H9 (cell line): ENCODE measurements at regions not wholly inside any gene's neighbourhood (a gene's known extent, or its start where the extent isn't known, plus 50 kb on each side); places are given as distances from the start of the nearest gene placed in this dataset.

Experiments used
- DNase-seq: peaks from one replicate; pipeline ENCODE4 v3.0.0-alpha.2; 2017
- H2AFZ ChIP-seq: one replicate; pipeline ENCODE4 v1.6.1; 2013; ENCODE audit warnings: mild to moderate bottlenecking, low read length, control low read depth, moderate library complexity
- H2AK5ac ChIP-seq: 2 replicates; pipeline ENCODE4 v1.6.1; 2013; ENCODE audit warnings: low read length, control low read depth, mixed read lengths; ENCODE audit not compliant: insufficient read length
- H2BK120ac ChIP-seq: one replicate; pipeline ENCODE4 v1.6.1; 2013; ENCODE audit warnings: low read depth, mild to moderate bottlenecking, low read length, control low read depth, inconsistent platforms; ENCODE audit not compliant: poor library complexity, severe bottlenecking
- H2BK12ac ChIP-seq: 2 replicates; pipeline ENCODE4 v1.6.1; 2013; ENCODE audit warnings: low read length, control low read depth, mixed read lengths, low read depth; ENCODE audit not compliant: insufficient read length
- H2BK15ac ChIP-seq: 2 replicates; pipeline ENCODE4 v1.6.1; 2013; ENCODE audit warnings: low read depth, low read length, control low read depth
- H2BK20ac ChIP-seq: one replicate; pipeline ENCODE4 v1.6.1; 2013; ENCODE audit warnings: low read depth, mild to moderate bottlenecking, low read length, control low read depth, inconsistent platforms; ENCODE audit not compliant: poor library complexity, severe bottlenecking
- H2BK5ac ChIP-seq: 2 replicates; pipeline ENCODE4 v1.6.1; 2013; ENCODE audit warnings: low read length, control low read depth, mixed read lengths; ENCODE audit not compliant: insufficient read length
- H3K14ac ChIP-seq: 2 replicates; pipeline ENCODE4 v1.6.1; 2013; ENCODE audit warnings: low read length, control low read depth; ENCODE audit not compliant: insufficient read depth
- H3K18ac ChIP-seq: 2 replicates; pipeline ENCODE4 v1.6.1; 2013; ENCODE audit warnings: low read depth, mild to moderate bottlenecking, mixed read lengths, low read length, control low read depth; ENCODE audit not compliant: insufficient read length
- H3K23ac ChIP-seq: 2 replicates; pipeline ENCODE4 v1.6.1; 2013; ENCODE audit warnings: low read length, control low read depth, mixed read lengths, low read depth; ENCODE audit not compliant: insufficient read length
- H3K23me2 ChIP-seq: 2 replicates; pipeline ENCODE4 v1.6.1; 2013; ENCODE audit warnings: low read depth, mild to moderate bottlenecking, mixed read lengths, low read length, control low read depth; ENCODE audit not compliant: insufficient read length, poor library complexity, severe bottlenecking
- H3K27ac ChIP-seq: 2 replicates; pipeline ENCODE4 v1.5.1; 2013; ENCODE audit warnings: low read length, control low read depth, mixed read lengths, low read depth; ENCODE audit not compliant: insufficient read length
- H3K27me3 ChIP-seq: 2 replicates; pipeline ENCODE4 v1.6.1; 2013; ENCODE audit warnings: low read length, control low read depth, inconsistent platforms; ENCODE audit not compliant: insufficient read depth
- H3K4ac ChIP-seq: 2 replicates; pipeline ENCODE4 v1.6.1; 2013; ENCODE audit warnings: low read depth, mild to moderate bottlenecking, control low read depth, inconsistent platforms, low read length, moderate library complexity
- H3K4me1 ChIP-seq: 2 replicates; pipeline ENCODE4 v1.6.1; 2013; ENCODE audit warnings: low read length, control low read depth, inconsistent platforms; ENCODE audit not compliant: insufficient read depth
- H3K4me2 ChIP-seq: 2 replicates; pipeline ENCODE4 v1.6.1; 2013; ENCODE audit warnings: low read length, control low read depth, mixed read lengths; ENCODE audit not compliant: insufficient read length, insufficient read depth
- H3K56ac ChIP-seq: 2 replicates; pipeline ENCODE4 v1.6.1; 2013; ENCODE audit warnings: low read depth, mild to moderate bottlenecking, mixed read lengths, low read length, control low read depth; ENCODE audit not compliant: insufficient read length
- H3K79me1 ChIP-seq: 2 replicates; pipeline ENCODE4 v1.6.1; 2013; ENCODE audit warnings: low read depth, mild to moderate bottlenecking, moderate library complexity, low read length, control low read depth, inconsistent platforms; ENCODE audit not compliant: insufficient read depth, poor library complexity, severe bottlenecking
- H3K79me2 ChIP-seq: 2 replicates; pipeline ENCODE4 v1.6.1; 2013; ENCODE audit warnings: low read length, control low read depth, inconsistent platforms; ENCODE audit not compliant: insufficient read depth
- H3K9ac ChIP-seq: 2 replicates; pipeline ENCODE4 v1.6.1; 2013; ENCODE audit warnings: low read length, control low read depth, mixed read lengths; ENCODE audit not compliant: insufficient read length; ENCODE audit errors: extremely low read depth
- H3K9me3 ChIP-seq: one replicate; pipeline ENCODE4 v1.6.1; 2013; ENCODE audit warnings: low read depth, low read length, inconsistent platforms; ENCODE audit not compliant: control insufficient read depth
- H3T11ph ChIP-seq: one replicate; pipeline ENCODE4 v1.6.1; 2013; ENCODE audit warnings: mild to moderate bottlenecking, low read length, control low read depth, inconsistent platforms
- H4K20me1 ChIP-seq: one replicate; pipeline ENCODE4 v1.6.1; 2013; ENCODE audit not compliant: control insufficient read depth, insufficient read length, insufficient read depth
- H4K5ac ChIP-seq: 2 replicates; pipeline ENCODE4 v1.6.1; 2013; ENCODE audit warnings: low read depth, mild to moderate bottlenecking, mixed read lengths, low read length, control low read depth; ENCODE audit not compliant: insufficient read length
- H4K8ac ChIP-seq: replicated peaks from 2 replicates; pipeline ENCODE4 v1.6.1; 2013; ENCODE audit warnings: low read length, control low read depth, mixed read lengths, low read depth; ENCODE audit not compliant: insufficient read length
- H4K91ac ChIP-seq: 2 replicates; pipeline ENCODE4 v1.6.1; 2013; ENCODE audit warnings: low read depth, mild to moderate bottlenecking, moderate library complexity, mixed read lengths, low read length, control low read depth; ENCODE audit not compliant: insufficient read length
- H3K27ac Mint-ChIP-seq, 3 experiments: 2 replicates in 2 of 3; 3 replicates in 1 of 3; pipeline ENCODE4 v1.8.0; 2020 to 2021; ENCODE audit warnings: mixed read lengths in 3 of 3, mild to moderate bottlenecking in 1 of 3, moderate library complexity in 1 of 3
- H3K27me3 Mint-ChIP-seq: 2 replicates; pipeline ENCODE4 v1.8.0; 2021; ENCODE audit warnings: low read depth, mild to moderate bottlenecking, moderate library complexity, mixed read lengths
- H3K36me3 Mint-ChIP-seq, 3 experiments: 2 replicates in 2 of 3; 3 replicates in 1 of 3; pipeline ENCODE4 v1.8.0; 2020 to 2021; ENCODE audit warnings: low read depth in 3 of 3, mixed read lengths in 3 of 3; ENCODE audit not compliant: insufficient read depth in 1 of 3
- H3K4me1 Mint-ChIP-seq, 2 experiments: 2 replicates each; pipeline ENCODE4 v1.8.0; 2020; ENCODE audit warnings: mixed read lengths in 2 of 2
- H3K4me3 Mint-ChIP-seq, 2 experiments: 2 replicates in 1 of 2; 3 replicates in 1 of 2; pipeline ENCODE4 v1.8.0; 2020 to 2021; ENCODE audit warnings: mild to moderate bottlenecking in 2 of 2, mixed read lengths in 2 of 2, moderate library complexity in 1 of 2
- H3K9me3 Mint-ChIP-seq, 2 experiments: 2 replicates in 1 of 2; 3 replicates in 1 of 2; pipeline ENCODE4 v1.8.0; 2020; ENCODE audit warnings: mild to moderate bottlenecking in 2 of 2, mixed read lengths in 2 of 2, moderate library complexity in 1 of 2
- CTCF ChIP-seq: fragments of 200-600 bp; sonication (generic); conservative IDR thresholded peaks from 3 replicates; pipeline ENCODE4 v1.8.0; 2021; ENCODE audit warnings: antibody characterized with exemption, mild to moderate bottlenecking
- WGBS: extraction: QIAGEN DNeasy Blood & Tissue Kit; methylation state at CpG from one replicate; pipeline ENCODE4 v1.1.7; 2013; ENCODE audit warnings: missing lambda C conversion rate, low lambda C conversion rate, mixed read lengths; ENCODE audit not compliant: insufficient read length; ENCODE audit errors: extremely low coverage; 5-methylcytosine and 5-hydroxymethylcytosine counted together

- Histone ChIP-seq H2BK5ac (no peak overlapping the region), H2AK5ac (no peak overlapping the region), H3K27ac (no peak overlapping the region), H3K79me2 (no peaks in the 10 kb centered on the region), H4K91ac (no peak overlapping the region), H3K4ac (no peak overlapping the region), H3K18ac (no peak overlapping the region), H3K9me3 (no peaks in the 10 kb centered on the region), H2BK12ac (no peak overlapping the region), H3K23ac (no peak overlapping the region), H3K9ac (no peak overlapping the region), H2BK120ac (no peak overlapping the region), H2BK15ac (no peak overlapping the region), H4K20me1 (no peaks in the 10 kb centered on the region), H4K5ac (no peak overlapping the region), H3K23me2 (no peaks in the 10 kb centered on the region), H3K79me1 (no peaks in the 10 kb centered on the region), H3T11ph (no peak overlapping the region), H3K14ac (no peak overlapping the region), H3K27me3 (no peaks in the 10 kb centered on the region), H3K4me2 (no peak overlapping the region), H3K56ac (no peak overlapping the region), H3K4me1 (no peaks in the 10 kb centered on the region), H2AFZ (no peak overlapping the region), H4K8ac (no peak overlapping the region), H2BK20ac (no peak overlapping the region)
- Mint-ChIP-seq H3K4me3 (no peak overlapping the region), H3K9me3 (peaks cover 0 to 3% of the 10 kb centered on the region in 2 experiments; a peak in 1 of 5 replicates), H3K27me3 (no peaks in the 10 kb centered on the region), H3K27ac (no peak overlapping the region), H3K4me1 (no peaks in the 10 kb centered on the region), H3K36me3 (no peaks in the 10 kb centered on the region)
- no peak for TF ChIP-seq CTCF
- no peak for DNase-seq
- no CpG with 5 or more reads among the region's 4 CpGs for WGBS
These were observed 154.9 kb downstream of the NUFIP1 start for GRCh38 chr13:44834404-44834803.
